ENCODE measurements at regions not wholly inside any gene's neighbourhood (a gene's known extent, or its start where the extent isn't known, plus 50 kb on each side); places are given as distances from the start of the nearest gene placed in this dataset.

DNA sequence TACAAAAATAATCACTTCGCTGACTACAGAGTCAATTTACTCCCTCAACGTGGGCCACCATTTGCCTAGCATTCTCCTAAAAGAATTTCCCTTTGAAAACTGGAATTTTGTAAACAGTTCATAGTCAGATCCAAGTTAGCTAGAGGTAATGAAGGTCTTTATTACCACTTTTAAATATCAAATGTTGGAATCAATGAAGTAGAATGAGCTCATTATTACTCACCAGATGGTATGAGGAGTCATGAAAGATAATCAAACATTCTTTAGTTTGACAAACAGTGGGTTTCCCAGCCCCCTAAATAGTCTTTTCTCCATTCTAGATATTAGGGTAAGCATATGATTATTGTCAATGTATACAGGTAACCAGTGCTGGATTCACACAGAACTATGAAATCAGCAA is 455.7 kb upstream of the THBS1 start:
- ATAC-seq (no peak), DNase-seq (no peak)

- ATAC-seq = no peak
- DNase-seq = peak; percentile 29
These were observed 455.0 kb upstream of the THBS1 start for GRCh38 chr15:39125904-39126303.

GRCh38 chr15:39127151-39127790 is 453.6 kb upstream of the THBS1 start:
- no peak for DNase-seq

DNA sequence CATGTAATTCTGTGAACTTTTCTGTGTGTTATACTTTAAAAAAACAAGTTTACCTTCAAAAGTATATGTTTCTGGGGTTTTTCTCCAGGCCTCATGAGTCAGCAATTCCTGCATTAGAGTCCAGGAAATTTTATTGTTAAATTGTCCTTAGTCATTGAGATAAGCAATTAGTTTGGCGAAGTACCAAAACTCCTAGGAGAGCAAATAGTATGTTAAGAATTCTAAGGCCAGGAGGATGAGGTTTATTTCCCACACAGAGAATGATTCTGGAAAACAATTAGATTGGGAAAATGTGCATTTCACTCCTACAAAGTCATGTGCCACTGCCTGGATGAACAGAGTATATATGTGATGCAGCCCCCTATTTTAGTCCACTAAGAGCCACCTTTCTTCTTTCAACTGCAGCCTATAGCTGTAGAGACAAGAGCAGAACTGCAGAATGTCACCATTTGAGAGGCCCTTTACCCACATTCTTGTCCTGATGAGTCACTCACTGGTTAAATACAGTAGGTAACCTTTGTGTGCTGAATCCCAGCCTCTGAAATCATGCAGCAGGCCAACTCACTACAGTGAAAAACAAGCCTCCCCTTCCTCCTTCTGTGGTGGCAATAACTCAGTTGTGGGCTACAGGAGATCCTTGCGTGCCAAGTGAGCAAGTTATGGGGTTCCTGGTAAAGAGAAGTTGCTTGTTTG is 452.8 kb upstream of the THBS1 start:
- peak; percentile 9 for DNase-seq
- ATAC-seq = peak; percentile 92

More at GRCh38 chr15:39127151-39127790, 453.6 kb upstream of the THBS1 start:
- ATAC-seq = no peak

DNA sequence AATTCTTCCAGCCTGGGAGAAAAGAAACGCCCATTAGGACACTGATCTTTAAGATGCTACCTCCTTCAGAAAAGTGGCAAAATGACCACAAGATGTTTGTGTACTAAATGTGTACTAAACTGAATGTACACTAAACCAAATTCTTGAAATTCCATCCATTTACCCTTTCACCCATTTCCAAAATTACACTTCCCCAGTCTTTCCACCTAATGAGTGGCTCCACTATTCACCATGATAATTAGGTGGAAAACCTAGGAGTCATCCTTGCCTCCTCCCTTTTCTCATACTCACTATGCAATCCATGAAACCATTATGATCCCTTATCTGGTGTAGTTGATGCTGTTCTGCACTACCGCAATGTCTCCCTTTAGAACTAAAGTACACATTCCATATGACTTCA is 452.1 kb upstream of the THBS1 start:
- no peak for DNase-seq
- no peak for ATAC-seq

DNA sequence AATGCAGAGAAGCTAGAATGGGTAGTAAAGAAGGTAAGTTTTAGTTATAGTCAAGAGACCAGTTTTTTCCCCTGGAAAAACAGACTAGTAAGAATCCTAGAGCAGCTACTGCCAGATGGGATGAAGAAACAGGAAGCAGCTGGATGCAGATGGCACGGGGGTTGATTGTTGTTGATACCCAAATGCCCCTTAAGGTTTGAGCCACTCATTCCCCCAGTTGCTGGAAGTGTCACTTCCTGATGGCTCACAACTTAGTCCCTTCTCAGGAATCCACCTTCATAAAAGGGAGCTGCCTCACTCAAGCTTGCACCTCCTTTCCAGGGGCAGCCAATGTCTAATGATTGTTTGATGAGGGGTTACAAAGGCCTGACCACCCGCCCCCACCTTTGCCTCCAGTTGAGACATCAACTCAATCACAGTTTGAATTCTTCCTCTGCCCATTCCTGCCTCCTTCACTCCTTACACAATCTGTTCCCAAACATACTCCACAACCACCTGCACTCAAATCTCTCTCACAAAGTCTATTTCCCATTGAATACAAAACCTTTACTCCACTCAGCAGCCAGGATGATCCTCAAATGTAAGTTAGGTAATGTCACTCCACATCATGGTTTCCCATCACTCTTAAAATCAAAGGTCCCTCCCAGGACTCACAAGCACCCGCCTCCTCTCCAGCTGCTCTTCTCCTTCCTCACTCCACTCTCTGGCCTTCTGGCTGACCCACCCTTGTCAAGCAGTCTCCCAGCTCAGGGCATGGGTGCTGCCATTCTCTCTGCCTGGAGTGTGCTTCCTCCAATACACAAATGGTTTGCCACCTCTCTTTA is 450.1 kb upstream of the THBS1 start:
- DNase-seq = no peak
- no peak for ATAC-seq

- ATAC-seq (no peak), DNase-seq (no peak)
These were observed 449.3 kb upstream of the THBS1 start for GRCh38 chr15:39131609-39132008.

GRCh38 chr15:39132070-39132469 is 448.8 kb upstream of the THBS1 start:
- DNase-seq (no peak), ATAC-seq (no peak)

DNA sequence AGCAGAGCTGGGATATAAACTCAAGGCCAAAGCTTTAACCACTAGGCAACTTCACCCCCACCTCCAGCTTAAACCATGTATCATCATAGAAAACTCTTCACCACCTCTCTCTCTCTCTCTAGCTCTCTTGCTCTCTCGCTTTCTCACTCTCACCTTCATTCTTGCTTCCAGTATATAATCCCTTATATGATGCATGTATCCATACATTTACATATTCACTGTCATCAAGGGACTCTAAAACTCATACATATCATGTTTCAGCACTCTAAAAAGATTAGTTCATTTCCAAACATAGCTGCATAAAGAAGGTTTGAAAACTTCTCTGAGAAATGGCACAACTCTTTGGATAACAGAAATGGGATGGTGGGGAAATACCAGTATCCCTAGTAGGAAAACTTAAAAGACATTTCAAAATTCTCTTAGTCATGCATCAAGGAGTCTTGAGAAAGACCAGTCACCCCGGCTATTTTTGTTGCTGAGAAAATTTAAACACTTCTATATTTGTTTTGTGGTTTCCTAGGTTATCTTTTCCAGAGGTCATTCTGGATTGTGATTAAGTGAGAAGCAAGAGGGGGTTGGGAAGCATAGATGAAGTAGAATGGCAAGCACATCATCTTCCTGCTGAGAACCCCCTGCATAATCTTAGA is 447.8 kb upstream of the THBS1 start:
- ATAC-seq = no peak

GRCh38 chr15:39134282-39134681 is 446.6 kb upstream of the THBS1 start:
- ATAC-seq (no peak), DNase-seq (no peak)

More for the DNA sequence above, 447.8 kb upstream of the THBS1 start:
- no peak for DNase-seq

DNA sequence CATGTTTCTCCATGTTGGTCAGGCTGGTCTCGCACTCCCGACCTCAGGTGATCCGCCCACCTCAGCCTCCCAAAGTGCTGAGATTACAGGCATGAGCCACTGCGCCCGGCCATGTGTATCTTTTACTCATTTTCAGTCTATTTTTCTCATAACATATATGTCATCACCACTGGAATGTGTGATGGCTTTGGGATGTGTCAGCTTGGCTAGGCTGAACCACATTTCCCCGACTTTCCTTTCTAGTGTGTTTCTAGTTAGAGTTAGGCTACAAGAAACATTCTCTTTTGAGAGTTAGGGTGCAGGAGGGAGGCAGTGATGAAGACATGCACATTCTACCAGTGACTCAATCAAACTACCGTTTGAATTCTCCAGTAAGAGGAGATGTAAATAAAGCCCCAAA is 444.9 kb upstream of the THBS1 start:
- no peak for ATAC-seq
- no peak for DNase-seq

DNA sequence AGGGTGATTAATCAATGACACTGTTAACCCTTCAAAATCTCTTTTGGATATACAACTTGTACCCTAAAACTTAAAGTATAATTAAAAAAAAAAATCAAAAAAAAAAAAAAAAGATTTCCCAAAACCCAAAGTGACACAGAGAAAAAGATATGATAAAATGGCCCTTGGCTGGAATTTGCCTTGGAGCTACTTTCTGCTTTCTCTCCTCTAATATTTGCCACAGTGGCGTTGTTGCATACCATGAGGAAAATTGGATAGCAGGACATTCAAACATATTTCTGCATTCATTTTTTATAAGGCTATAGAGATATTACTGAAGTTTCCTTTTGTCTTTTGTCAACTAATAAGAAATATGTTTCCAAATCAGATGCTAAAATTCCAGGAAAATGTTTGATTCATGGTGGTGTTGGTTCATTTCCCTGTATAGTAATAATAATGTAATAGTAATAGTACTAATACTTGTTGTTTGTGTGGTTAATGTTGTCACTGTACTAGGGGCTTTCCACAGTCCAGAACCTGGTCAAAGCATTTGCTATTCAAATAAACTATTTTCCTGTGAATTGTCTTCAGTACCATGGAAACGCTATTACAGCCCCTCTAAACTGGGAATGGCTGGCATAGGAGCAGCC is 441.3 kb upstream of the THBS1 start:
- DNase-seq (no peak), ATAC-seq (no peak)

DNA sequence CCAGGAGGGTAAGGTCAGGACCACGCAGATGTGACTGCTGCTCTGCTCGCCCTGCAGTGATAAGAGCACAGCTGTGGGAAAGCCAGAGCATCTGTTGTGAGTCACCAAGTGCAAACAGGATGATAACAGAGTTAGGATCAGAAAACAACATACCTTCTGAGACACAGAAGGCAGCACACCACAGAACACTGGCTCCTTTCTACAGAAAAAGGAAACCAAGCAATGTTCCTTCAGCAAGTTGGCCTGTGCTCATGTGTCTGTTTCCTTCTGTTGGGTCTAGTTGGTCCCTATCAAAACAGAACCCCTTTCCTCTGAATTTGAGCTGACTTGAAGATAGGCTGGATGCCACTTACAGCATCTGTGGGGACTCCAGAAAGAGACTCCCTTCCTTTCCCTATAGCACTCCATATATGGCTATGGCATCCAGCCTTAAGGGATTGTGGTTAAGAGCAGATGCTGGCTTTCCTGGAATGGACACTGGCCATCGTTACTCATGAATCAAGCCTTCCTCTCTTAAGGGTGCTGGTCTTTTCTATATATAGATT is 440.7 kb upstream of the THBS1 start:
- ATAC-seq = peak; percentile 55
- no peak for DNase-seq

DNA sequence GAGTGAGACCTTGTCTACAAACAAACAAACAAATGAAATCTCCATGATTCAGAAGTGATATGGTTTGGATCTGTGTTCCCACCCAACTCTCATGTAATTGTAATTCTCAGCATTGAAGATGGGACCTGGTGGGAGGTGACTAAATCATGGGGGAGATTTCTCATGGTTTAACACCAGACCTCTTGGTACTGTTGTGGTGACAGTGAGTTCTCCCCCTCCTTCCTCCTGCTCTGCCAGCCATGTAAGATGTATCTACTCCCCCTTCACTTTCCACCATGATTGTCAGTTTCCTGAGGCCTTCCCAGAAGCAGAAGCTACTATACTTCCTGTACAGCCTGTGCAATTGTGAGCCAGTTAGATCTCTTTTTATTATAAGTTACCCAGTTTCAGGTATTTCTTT is 438.4 kb upstream of the THBS1 start:
- DNase-seq (no peak), ATAC-seq (peak; percentile 75)

DNA sequence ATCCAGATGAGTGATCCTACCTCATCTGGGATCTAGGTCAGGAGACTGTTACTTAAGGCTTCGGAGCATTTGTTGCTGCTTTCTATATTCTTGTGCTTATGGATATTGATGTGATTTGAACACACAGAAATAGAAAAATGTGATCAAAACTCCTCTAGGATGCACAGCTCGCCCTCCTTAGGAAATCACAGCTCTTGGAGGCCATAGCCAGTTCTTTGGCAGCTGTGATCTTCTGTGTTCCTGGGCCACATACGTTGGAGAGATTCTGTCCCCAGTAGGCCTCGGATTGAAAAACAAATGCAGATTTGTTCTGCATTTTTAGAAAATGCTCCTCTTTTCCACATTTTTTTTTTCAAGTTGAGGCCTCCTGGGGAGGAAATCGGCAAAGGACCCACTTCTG is 437.4 kb upstream of the THBS1 start:
- no peak for ATAC-seq
- no peak for DNase-seq

GRCh38 chr15:39144051-39144450 is 436.8 kb upstream of the THBS1 start:
- DNase-seq (no peak), ATAC-seq (no peak)

DNA sequence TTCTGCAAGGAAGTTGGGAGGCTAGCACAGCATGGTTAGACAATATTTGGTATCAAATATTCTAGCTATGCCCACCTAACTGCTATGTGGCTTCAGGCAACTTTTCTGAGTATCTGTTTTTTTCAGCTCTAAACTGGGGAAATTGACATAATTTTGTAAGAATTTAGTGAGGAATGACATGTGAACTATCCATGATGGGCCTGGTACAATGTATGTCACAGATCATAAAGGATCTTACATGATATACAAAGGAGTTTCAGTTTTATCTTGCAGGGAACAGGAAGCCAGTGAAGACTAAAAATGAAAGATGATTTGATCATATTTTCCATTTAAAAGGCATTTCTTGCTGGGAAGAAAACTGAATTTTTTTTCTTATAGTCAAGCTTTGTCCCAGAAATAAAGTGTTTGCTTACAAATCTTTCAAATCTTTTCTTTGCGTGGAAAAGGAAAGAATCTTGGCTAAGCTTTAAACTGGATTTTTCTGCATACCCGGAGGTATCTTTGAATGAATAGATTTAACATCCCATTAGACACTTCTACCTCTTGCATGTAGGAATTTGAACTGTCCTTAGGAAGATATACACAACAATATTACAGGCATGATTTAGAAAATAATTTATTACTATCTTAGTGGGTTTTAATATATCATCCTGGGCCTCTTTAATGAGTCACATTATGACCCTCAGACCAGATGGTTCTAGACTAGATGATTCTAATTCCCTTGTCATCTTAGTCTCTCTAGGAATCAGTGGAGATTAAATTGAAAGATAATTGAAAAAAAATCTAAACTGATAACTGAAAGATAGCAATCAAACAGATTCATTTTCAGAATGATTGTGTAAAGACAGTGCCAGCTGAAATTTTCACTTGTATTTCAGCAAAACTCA is 436.0 kb upstream of the THBS1 start:
- no peak for DNase-seq
- ATAC-seq = peak; percentile 60

DNA sequence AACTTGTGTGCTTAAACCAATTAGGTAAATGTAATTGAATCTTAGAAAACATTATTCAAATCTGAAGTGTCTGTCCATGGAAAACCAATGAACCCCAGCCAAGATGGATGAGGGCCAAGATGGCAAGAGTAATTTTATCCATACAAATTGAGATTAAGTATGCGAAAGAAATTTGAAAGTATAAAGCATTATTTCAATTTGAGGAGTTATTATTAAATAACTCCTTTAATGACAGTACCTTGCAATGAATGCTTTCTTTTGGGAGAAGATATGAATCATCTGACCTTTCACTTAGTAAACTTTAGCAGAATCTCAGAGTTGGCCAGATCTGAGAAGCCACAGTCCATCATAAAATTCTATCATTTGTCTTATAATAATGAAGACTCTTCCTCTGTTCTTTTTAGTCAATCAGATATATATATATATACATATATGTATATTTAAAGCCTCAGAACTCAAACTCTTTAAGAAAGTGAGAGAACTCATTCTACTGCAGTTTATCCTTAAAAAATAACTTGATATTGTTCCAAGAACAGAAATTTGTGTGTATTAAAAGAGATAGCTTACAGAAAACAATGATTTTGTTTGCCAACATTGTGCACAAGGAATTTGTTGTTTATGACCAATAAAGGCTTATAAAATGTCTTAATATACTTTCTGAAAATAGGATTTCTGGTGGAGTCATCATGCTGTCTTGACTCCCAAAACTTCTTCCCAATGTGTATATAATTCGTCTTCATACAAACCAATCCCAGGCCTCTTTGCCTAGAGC is 434.8 kb upstream of the THBS1 start:
- DNase-seq (no peak), ATAC-seq (no peak)

- ATAC-seq (peak; percentile 46), DNase-seq (no peak)
These were observed 431.2 kb upstream of the THBS1 start for GRCh38 chr15:39149636-39150150.

DNA sequence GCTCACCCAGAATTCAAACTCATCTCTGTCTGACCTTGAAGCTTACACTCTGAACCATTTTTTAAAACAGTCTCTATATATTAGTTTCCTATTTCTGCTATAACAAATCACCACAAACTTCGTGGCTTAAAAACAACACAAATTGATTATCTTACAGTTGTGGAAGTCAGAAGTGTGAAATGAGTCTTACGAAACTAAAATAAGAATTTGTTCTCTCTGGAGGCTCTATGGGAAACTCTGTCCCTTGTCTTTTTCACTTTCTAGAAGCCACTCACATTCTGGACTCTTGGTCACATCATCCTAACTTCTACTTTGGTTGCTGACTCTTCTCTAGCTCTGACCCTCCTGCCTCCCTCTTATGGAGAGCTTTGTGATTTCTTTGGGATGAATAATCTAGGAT is 429.3 kb upstream of the THBS1 start:
- ATAC-seq (no peak), DNase-seq (no peak)
